ENCODE measurements at regions not wholly inside any gene's neighbourhood (a gene's known extent, or its start where the extent isn't known, plus 50 kb on each side); places are given as distances from the start of the nearest gene placed in this dataset.
"Not testable (repeated sequence)": the region's sequence is repeated elsewhere in the genome, so short reads cannot be mapped to it uniquely, and the experiment has no call there.

DNA sequence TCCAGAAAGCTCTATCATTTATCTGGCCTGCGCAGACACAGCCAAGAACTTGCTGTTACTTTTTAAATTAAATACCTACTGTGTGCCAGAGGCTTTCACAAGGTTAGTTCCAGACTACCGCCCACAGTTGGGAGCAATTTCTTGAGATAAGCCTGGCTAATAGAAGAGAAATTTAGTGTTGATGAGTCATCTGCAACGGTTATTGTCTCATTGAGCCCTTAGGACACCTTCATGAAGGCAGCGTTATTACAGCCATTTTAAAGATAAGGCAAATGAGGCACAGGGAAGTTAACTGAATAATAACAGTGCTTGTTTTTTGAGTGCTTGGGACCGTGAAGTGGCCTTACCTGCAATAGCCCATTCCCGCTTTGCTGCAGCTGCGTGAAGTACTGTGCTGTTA is 292.9 kb upstream of the MSX2 start:
- DNase-seq (ENCODE audit: low read depth, low spot score): no peak

DNA sequence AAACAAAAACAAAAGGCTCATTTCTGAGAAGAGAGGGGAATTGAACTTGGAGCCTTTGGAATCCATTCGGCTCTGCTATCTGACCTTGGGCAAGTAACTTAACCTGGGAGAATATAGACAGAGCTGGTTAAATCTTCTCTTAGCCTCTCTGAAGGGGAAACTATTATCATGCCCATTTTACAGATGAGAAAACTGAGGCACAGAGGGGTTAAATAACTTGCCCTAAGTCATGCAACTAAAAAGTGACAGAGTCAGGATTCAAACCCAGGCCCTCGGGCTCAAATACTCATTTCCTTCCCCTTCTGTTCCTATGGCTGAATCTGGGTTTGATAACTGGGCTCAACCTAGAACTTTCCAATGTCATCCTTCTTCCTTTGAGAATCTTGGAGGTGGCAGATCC is 291.3 kb upstream of the MSX2 start:
- no peak for DNase-seq (ENCODE audit: low read depth, low spot score)

GRCh38 chr5:174436750-174437149 is 287.6 kb upstream of the MSX2 start:
- DNase-seq (ENCODE audit: low read depth, low spot score): no peak

DNA sequence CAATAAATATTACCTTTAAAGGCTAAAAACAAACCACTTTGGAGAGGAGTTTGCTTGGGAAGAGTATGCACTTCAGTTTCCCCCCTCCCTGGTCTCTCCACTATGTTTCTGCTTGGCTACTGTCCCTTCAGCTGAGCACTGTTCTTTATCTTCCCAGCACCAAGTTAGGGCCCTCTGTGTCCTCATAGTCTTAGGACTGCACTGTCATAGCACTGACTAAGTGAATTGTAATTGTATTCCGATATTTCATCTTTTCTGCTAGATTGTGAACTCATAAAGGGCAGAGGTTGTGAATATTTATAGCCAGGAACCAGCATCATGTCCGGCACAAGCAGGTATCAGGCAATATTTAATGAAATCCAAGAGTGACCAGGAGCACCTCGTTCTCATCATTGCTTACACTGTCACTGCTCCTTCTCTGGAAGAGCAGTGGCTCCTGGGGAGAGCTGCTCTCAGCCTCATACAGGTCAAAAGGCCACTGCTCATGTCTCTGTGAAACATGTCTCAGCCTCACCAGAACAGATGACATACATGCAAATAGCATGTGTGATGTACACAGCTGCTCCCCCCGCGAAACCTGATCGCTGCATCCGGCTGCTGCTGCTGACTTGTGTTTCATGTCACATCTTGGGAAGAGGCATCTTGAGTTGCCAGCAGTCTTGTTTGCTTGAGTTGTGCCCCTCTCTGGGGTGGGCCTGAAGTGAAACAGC is 279.7 kb upstream of the MSX2 start:
- no peak for DNase-seq (ENCODE audit: low read depth, low spot score)

GRCh38 chr5:174446446-174446845 is 277.9 kb upstream of the MSX2 start:
- no peak for DNase-seq (ENCODE audit: low read depth, low spot score)

DNA sequence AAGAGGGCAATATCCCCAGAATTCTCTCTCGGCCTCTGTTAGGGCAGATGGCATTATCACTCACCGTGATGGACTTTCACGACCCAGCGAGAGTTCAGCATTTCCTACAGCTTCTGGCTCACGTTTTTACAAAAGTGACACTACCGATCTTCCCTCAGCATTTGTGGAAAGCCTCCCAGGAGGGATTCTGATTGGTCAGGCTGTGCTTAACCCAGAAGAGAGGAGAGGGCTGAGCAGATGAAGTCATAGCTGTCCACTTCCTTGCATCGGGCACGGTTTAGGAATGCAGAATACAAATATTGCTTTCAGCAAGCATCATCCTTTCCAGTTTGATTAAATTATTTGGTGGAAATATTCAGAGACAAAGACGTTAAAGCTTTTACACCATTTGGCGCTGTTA is 277.4 kb upstream of the MSX2 start:
- no peak for DNase-seq (ENCODE audit: low read depth, low spot score)

DNA sequence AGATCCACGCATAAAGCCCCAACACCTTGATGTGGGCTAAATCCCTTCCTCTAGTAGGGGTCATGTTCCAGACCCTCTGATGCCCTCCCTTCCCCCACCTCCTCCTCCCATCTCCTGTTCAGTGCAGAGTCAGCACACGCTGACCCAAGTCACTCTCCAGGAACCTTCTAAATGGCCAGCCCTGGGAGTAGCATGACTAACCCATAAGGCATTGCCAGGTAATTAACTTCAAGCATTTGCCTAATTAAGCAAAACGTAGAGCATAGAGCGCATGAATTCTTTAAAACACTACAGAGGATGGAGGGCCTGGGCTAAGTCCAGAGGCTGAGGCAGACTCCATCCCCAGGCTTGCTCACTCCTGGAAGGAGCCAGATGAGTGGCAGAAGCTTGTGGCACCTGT is 276.3 kb upstream of the MSX2 start:
- no peak for DNase-seq (ENCODE audit: low read depth, low spot score)

DNA sequence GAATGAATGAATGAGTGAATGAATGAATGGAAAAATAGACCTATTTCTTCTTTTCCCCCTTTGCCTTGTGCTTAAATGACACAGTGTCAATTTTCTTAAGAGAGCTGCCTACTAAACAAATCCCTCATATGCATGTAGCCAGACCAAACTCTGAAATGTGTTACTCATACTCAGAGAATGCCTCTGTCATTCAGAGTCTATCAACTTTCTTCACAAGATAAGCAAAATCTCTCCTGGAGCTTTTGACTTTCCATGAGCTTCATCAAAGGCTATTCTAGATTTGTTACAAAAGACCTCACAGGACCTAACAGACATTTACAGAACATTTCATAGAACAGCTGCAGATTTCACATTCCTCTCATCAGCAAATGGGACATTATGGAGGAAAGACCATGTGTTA is 275.7 kb upstream of the MSX2 start:
- no peak for DNase-seq (ENCODE audit: low read depth, low spot score)

DNA sequence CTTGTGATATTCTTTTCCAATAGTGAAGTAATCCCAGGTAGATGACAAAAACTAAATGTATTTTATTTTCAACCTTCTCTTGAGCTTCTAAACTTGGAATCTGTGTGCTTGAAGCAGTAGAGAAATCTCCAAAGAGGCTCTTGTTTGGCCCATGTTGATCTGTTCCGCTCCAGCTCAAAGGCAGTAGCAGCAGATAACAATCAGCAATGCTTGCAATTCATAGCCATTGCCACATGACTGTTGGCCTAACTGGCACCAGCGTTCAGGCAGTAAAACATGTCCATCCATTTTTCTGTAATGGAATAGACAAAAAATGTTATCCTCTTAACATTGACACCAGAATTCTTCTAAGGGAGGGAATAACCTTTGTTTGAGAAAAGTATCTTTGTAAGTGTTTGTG is 270.7 kb upstream of the MSX2 start:
- DNase-seq (ENCODE audit: low read depth, low spot score): no peak

- no peak for DNase-seq (ENCODE audit: low read depth, low spot score)
Observed at GRCh38 chr5:174454464-174454863, 269.9 kb upstream of the MSX2 start.

GRCh38 chr5:174454890-174455289 is 269.5 kb upstream of the MSX2 start:
- no peak for DNase-seq (ENCODE audit: low read depth, low spot score)

DNA sequence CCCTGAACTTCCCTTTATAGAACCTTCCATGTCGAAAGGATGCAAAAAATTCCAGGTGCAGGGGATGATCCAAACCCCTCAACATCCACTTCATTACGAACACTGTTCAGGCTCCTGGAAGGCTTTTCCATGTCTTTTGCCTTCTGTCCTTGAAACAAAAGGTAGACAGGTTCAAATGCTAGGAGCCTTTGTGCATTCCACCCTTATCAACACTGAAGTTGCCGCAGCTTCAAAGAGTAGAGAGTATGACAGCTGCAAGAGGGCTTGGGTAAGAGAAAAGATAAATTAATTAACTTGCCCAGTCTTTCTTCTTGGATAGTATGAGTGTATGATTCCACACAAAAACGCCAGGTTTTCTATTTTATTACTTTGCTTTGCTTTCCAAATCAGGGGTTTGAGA is 269.1 kb upstream of the MSX2 start:
- DNase-seq (ENCODE audit: low read depth, low spot score): no peak

- no peak for DNase-seq (ENCODE audit: low read depth, low spot score)
Observed at GRCh38 chr5:174457141-174457678, 267.2 kb upstream of the MSX2 start.

- DNase-seq (ENCODE audit: low read depth, low spot score): no peak
Observed at GRCh38 chr5:174459071-174459702, 265.2 kb upstream of the MSX2 start.

- DNase-seq (ENCODE audit: low read depth, low spot score): no peak
Observed at GRCh38 chr5:174459832-174460448, 264.4 kb upstream of the MSX2 start.

DNA sequence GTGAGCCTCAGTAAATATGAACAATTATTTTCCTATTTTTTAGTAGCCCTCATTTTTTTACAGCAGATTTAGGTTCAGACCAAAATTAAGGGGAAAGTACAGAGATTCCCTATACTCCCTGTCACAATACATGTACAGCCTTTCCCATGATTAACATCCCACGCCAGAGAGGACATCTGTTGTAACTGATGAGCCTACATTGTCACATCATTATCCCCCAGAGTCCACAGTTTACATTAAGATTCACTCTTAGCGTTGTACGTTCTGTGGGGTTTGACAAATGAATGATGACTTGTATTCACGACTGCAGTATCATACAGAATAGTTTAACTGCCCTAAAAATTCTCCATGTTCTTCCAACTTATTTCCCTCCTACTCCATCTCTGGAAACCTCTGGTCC is 262.3 kb upstream of the MSX2 start:
- no peak for DNase-seq (ENCODE audit: low read depth, low spot score)

DNA sequence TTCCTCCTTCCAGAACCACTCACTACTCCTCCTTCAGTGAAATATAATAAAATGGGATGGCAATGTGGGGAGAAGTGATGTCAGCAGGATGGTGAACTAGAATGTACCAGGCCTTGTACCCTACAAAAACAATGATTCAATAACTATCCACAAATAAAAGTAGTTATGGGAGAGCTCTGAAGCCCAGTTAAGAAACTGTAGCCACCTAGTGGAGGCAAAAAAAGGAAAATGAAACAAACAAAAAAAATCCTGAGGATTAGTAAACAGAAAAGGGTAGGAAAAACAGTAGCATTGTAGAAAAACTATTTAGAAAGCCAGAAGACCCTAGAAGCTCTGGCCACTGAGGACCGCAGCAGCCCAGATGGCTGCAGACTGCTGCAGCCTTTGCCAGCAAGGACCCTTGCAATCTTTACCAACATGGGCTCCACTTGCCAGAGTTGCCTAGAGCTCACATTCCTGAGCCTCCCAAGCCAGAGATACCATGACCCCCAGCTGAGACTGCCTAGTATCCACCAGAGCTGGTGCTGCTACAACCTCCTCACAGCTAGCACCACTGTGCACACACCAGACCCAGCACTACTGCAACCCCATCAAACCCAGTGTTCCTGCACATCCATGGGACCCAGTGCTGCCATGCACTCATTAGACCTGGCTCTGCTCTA is 259.7 kb upstream of the MSX2 start:
- DNase-seq (ENCODE audit: low read depth, low spot score): no peak

GRCh38 chr5:174471528-174471927 is 252.9 kb upstream of the MSX2 start:
- not testable (repeated sequence) for DNase-seq (ENCODE audit: low read depth, low spot score)

- DNase-seq (ENCODE audit: low read depth, low spot score): no peak
Observed at GRCh38 chr5:174472956-174473355, 251.4 kb upstream of the MSX2 start.

- DNase-seq (ENCODE audit: low read depth, low spot score): not testable (repeated sequence)
Observed at GRCh38 chr5:174476001-174476400, 248.4 kb upstream of the MSX2 start.

GRCh38 chr5:174479325-174479724 is 245.1 kb upstream of the MSX2 start:
- no peak for DNase-seq (ENCODE audit: low read depth, low spot score)

DNA sequence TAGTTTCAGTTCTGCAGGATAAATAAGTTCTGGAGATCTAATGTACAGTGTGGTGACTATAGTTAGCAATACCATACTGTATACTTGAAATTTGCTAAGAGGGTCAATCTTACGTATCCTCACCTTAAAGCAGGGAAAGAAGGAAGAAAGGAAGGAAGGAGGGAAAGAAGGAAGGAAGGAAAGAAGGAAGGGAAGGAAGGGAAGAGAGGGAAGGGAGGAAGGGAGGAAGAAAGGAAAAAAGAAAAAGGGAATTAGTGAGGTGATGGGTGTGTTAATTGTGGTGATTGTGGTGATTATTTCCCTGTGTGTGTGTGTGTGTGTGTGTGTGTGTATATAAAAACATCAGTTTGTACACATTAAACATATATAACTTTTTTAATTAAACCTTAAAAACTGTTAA is 242.6 kb upstream of the MSX2 start:
- DNase-seq (ENCODE audit: low read depth, low spot score): no peak

Measured in pulmonary artery endothelial cell (primary cell).